ENCODE measurements at regions not wholly inside any gene's neighbourhood (a gene's known extent, or its start where the extent isn't known, plus 50 kb on each side); places are given as distances from the start of the nearest gene placed in this dataset.

GRCh38 chr14:58793131-58793740 is 155.5 kb downstream of the DACT1 start:
- Histone ChIP-seq H3K36me3 (ENCODE audit: insufficient read depth, low read length) (no peaks in the 10 kb centered on the region), H3K4me1 (ENCODE audit: insufficient read depth, low read length) (no peaks in the 10 kb centered on the region), H3K27me3 (ENCODE audit: insufficient read depth, low read length) (no peaks in the 10 kb centered on the region), H3K4me3 (ENCODE audit: low read length in 2 of 2) (no peak overlapping the region), H3K27ac (ENCODE audit: low read depth, low read length) (no peak overlapping the region), H3K9me3 (ENCODE audit: control insufficient read depth in 1 of 2, low read length in 2 of 2) (no peaks in the 10 kb centered on the region)
- H3K4me3 Mint-ChIP-seq: no peak overlapping the region
- H3K27ac Mint-ChIP-seq: no peak overlapping the region
- DNase-seq: no peak
- intact Hi-C loops (cut with micrococcal nuclease): no loop called here
- POLR2A ChIA-PET (ENCODE audit: partially characterized antibody): no interaction called here
- peaks cover 0 to 5% (median 0%) of the 10 kb centered on the region in 8 donors for H3K9me3 Mint-ChIP-seq
- H3K4me1 Mint-ChIP-seq: no peaks in the 10 kb centered on the region
- no peaks in the 10 kb centered on the region for H3K36me3 Mint-ChIP-seq
- peaks cover 0 to 4% of the 10 kb centered on the region in 2 donors for H3K27me3 Mint-ChIP-seq
- CTCF ChIA-PET (ENCODE audit: partially characterized antibody): no interaction called here

- H3K9me3 Mint-ChIP-seq: peaks cover 0 to 5% (median 0%) of the 10 kb centered on the region in 8 donors
- no peak overlapping the region for H3K4me3 ChIP-seq (ENCODE audit: low read length in 2 of 2)
- no peaks in the 10 kb centered on the region for H3K27me3 ChIP-seq (ENCODE audit: insufficient read depth, low read length)
- no peaks in the 10 kb centered on the region for H3K36me3 ChIP-seq (ENCODE audit: insufficient read depth, low read length)
- no peak overlapping the region for H3K4me3 Mint-ChIP-seq
- no peak overlapping the region for H3K27ac Mint-ChIP-seq
- peaks cover 0 to 4% of the 10 kb centered on the region in 2 donors for H3K27me3 Mint-ChIP-seq
- intact Hi-C loops (cut with micrococcal nuclease): no loop called here
- no peaks in the 10 kb centered on the region for H3K36me3 Mint-ChIP-seq
- no peaks in the 10 kb centered on the region for H3K4me1 ChIP-seq (ENCODE audit: insufficient read depth, low read length)
- ChIA-PET CTCF (ENCODE audit: partially characterized antibody) (interaction anchor here (1.2 kb wide), 1 partner anchor 11 kb away, joined by 4 read pairs; no protein-coding TSS in a partner anchor), POLR2A (ENCODE audit: partially characterized antibody) (no interaction called here)
- no peak overlapping the region for H3K27ac ChIP-seq (ENCODE audit: low read depth, low read length)
- no peaks in the 10 kb centered on the region for H3K4me1 Mint-ChIP-seq
- no peak for DNase-seq
- H3K9me3 ChIP-seq (ENCODE audit: control insufficient read depth in 1 of 2, low read length in 2 of 2): no peaks in the 10 kb centered on the region
Measured at GRCh38 chr14:58794993-58795762, 157.4 kb downstream of the DACT1 start.

GRCh38 chr14:58796242-58797009 is 158.7 kb downstream of the DACT1 start:
- Mint-ChIP-seq H3K27ac (no peak overlapping the region), H3K36me3 (no peaks in the 10 kb centered on the region), H3K9me3 (peaks cover 0 to 5% (median 0%) of the 10 kb centered on the region in 8 donors), H3K4me1 (no peaks in the 10 kb centered on the region), H3K27me3 (peaks cover 0 to 5% of the 10 kb centered on the region in 2 donors), H3K4me3 (no peak overlapping the region)
- no peaks in the 10 kb centered on the region for H3K9me3 ChIP-seq (ENCODE audit: control insufficient read depth in 1 of 2, low read length in 2 of 2)
- no peaks in the 10 kb centered on the region for H3K4me1 ChIP-seq (ENCODE audit: insufficient read depth, low read length)
- POLR2A ChIA-PET (ENCODE audit: partially characterized antibody): no interaction called here
- intact Hi-C loops (cut with micrococcal nuclease): no loop called here
- CTCF ChIA-PET (ENCODE audit: partially characterized antibody): no interaction called here
- H3K27me3 ChIP-seq (ENCODE audit: insufficient read depth, low read length): no peaks in the 10 kb centered on the region
- no peak overlapping the region for H3K4me3 ChIP-seq (ENCODE audit: low read length in 2 of 2)
- no peaks in the 10 kb centered on the region for H3K36me3 ChIP-seq (ENCODE audit: insufficient read depth, low read length)
- no peak for DNase-seq
- no peak overlapping the region for H3K27ac ChIP-seq (ENCODE audit: low read depth, low read length)

- H3K9me3 Mint-ChIP-seq: peaks cover 0 to 5% (median 0%) of the 10 kb centered on the region in 8 donors
- Histone ChIP-seq H3K27ac (ENCODE audit: low read depth, low read length) (no peak overlapping the region), H3K9me3 (ENCODE audit: control insufficient read depth in 1 of 2, low read length in 2 of 2) (no peaks in the 10 kb centered on the region), H3K4me3 (ENCODE audit: low read length in 2 of 2) (no peak overlapping the region), H3K27me3 (ENCODE audit: insufficient read depth, low read length) (no peaks in the 10 kb centered on the region), H3K4me1 (ENCODE audit: insufficient read depth, low read length) (no peaks in the 10 kb centered on the region), H3K36me3 (ENCODE audit: insufficient read depth, low read length) (no peaks in the 10 kb centered on the region)
- no peaks in the 10 kb centered on the region for H3K36me3 Mint-ChIP-seq
- no peak overlapping the region for H3K4me3 Mint-ChIP-seq
- H3K4me1 Mint-ChIP-seq: no peaks in the 10 kb centered on the region
- no peak overlapping the region for H3K27ac Mint-ChIP-seq
- no peak for DNase-seq
- ChIA-PET CTCF (ENCODE audit: partially characterized antibody) (no interaction called here), POLR2A (ENCODE audit: partially characterized antibody) (no interaction called here)
- intact Hi-C loops (cut with micrococcal nuclease): no loop called here
- peaks cover 0 to 6% of the 10 kb centered on the region in 2 donors for H3K27me3 Mint-ChIP-seq
Measured at GRCh38 chr14:58797010-58797429, 159.3 kb downstream of the DACT1 start.

DNA sequence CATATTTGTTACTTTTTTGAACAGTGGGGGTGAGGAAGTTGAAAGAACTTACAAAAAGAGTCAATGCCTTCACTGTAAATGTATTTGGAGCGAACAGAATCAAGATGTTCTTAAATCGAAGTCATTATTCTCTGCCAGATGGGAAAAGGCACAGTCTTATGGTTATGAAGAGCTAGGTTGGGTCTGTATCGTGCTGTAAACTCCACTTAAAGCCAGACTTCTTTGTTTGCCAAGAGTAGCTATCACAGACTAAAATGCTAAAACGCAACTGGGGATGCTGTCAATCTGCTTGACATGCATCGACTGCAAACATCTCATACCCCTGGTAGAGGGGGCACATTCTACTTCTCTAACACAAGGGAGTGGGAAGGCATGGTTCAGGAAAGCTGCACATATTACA is 160.4 kb downstream of the DACT1 start:
- H3K27ac Mint-ChIP-seq: no peak overlapping the region
- Histone ChIP-seq H3K27ac (ENCODE audit: low read depth, low read length) (no peak overlapping the region), H3K4me3 (ENCODE audit: low read length in 2 of 2) (no peak overlapping the region), H3K4me1 (ENCODE audit: insufficient read depth, low read length) (no peaks in the 10 kb centered on the region), H3K27me3 (ENCODE audit: insufficient read depth, low read length) (no peaks in the 10 kb centered on the region), H3K9me3 (ENCODE audit: control insufficient read depth in 1 of 2, low read length in 2 of 2) (no peaks in the 10 kb centered on the region), H3K36me3 (ENCODE audit: insufficient read depth, low read length) (no peaks in the 10 kb centered on the region)
- no peaks in the 10 kb centered on the region for H3K36me3 Mint-ChIP-seq
- DNase-seq: no peak
- H3K4me1 Mint-ChIP-seq: no peaks in the 10 kb centered on the region
- CTCF ChIA-PET (ENCODE audit: partially characterized antibody): no interaction called here
- no peak overlapping the region for H3K4me3 Mint-ChIP-seq
- POLR2A ChIA-PET (ENCODE audit: partially characterized antibody): no interaction called here
- peaks cover 0 to 8% of the 10 kb centered on the region in 2 donors for H3K27me3 Mint-ChIP-seq
- intact Hi-C loops (cut with micrococcal nuclease): no loop called here
- peaks cover 0 to 5% (median under 1%) of the 10 kb centered on the region in 8 donors for H3K9me3 Mint-ChIP-seq

GRCh38 chr14:58801086-58801485 is 163.3 kb downstream of the DACT1 start:
- Histone ChIP-seq H3K4me1 (ENCODE audit: insufficient read depth, low read length) (no peaks in the 10 kb centered on the region), H3K4me3 (ENCODE audit: low read length in 2 of 2) (no peak overlapping the region), H3K27ac (ENCODE audit: low read depth, low read length) (no peak overlapping the region), H3K36me3 (ENCODE audit: insufficient read depth, low read length) (no peaks in the 10 kb centered on the region), H3K9me3 (ENCODE audit: control insufficient read depth in 1 of 2, low read length in 2 of 2) (no peaks in the 10 kb centered on the region), H3K27me3 (ENCODE audit: insufficient read depth, low read length) (no peaks in the 10 kb centered on the region)
- DNase-seq: no peak
- CTCF ChIA-PET (ENCODE audit: partially characterized antibody): interaction anchor here (0.5 kb wide), 1 partner anchor 159 kb away, joined by 4 read pairs; no protein-coding TSS in a partner anchor
- intact Hi-C loops (cut with micrococcal nuclease): no loop called here
- H3K36me3 Mint-ChIP-seq: no peaks in the 10 kb centered on the region
- peaks cover 4% of the 10 kb centered on the region in 2 donors for H3K27me3 Mint-ChIP-seq
- H3K4me1 Mint-ChIP-seq: no peaks in the 10 kb centered on the region
- POLR2A ChIA-PET (ENCODE audit: partially characterized antibody): no interaction called here
- H3K27ac Mint-ChIP-seq: no peak overlapping the region
- peaks cover 0 to 6% (median 2%) of the 10 kb centered on the region in 8 donors for H3K9me3 Mint-ChIP-seq
- no peak overlapping the region for H3K4me3 Mint-ChIP-seq

GRCh38 chr14:58805057-58805456 is 167.3 kb downstream of the DACT1 start:
- no peaks in the 10 kb centered on the region for H3K27me3 ChIP-seq (ENCODE audit: insufficient read depth, low read length)
- H3K27me3 Mint-ChIP-seq: peaks cover 4 to 6% of the 10 kb centered on the region in 2 donors
- H3K36me3 Mint-ChIP-seq: no peaks in the 10 kb centered on the region
- POLR2A ChIA-PET (ENCODE audit: partially characterized antibody): no interaction called here
- no peak overlapping the region for H3K27ac ChIP-seq (ENCODE audit: low read depth, low read length)
- H3K9me3 Mint-ChIP-seq: peaks cover 0 to 5% (median 2%) of the 10 kb centered on the region in 8 donors
- no peaks in the 10 kb centered on the region for H3K4me1 Mint-ChIP-seq
- H3K36me3 ChIP-seq (ENCODE audit: insufficient read depth, low read length): no peaks in the 10 kb centered on the region
- H3K9me3 ChIP-seq (ENCODE audit: control insufficient read depth in 1 of 2, low read length in 2 of 2): no peaks in the 10 kb centered on the region
- H3K4me1 ChIP-seq (ENCODE audit: insufficient read depth, low read length): no peaks in the 10 kb centered on the region
- no peak overlapping the region for H3K4me3 ChIP-seq (ENCODE audit: low read length in 2 of 2)
- CTCF ChIA-PET (ENCODE audit: partially characterized antibody): no interaction called here
- no peak for DNase-seq
- H3K4me3 Mint-ChIP-seq: no peak overlapping the region
- no peak overlapping the region for H3K27ac Mint-ChIP-seq
- intact Hi-C loops (cut with micrococcal nuclease): no loop called here
